ENCODE measurements at regions not wholly inside any gene's neighbourhood (a gene's known extent, or its start where the extent isn't known, plus 50 kb on each side); places are given as distances from the start of the nearest gene placed in this dataset.

DNA sequence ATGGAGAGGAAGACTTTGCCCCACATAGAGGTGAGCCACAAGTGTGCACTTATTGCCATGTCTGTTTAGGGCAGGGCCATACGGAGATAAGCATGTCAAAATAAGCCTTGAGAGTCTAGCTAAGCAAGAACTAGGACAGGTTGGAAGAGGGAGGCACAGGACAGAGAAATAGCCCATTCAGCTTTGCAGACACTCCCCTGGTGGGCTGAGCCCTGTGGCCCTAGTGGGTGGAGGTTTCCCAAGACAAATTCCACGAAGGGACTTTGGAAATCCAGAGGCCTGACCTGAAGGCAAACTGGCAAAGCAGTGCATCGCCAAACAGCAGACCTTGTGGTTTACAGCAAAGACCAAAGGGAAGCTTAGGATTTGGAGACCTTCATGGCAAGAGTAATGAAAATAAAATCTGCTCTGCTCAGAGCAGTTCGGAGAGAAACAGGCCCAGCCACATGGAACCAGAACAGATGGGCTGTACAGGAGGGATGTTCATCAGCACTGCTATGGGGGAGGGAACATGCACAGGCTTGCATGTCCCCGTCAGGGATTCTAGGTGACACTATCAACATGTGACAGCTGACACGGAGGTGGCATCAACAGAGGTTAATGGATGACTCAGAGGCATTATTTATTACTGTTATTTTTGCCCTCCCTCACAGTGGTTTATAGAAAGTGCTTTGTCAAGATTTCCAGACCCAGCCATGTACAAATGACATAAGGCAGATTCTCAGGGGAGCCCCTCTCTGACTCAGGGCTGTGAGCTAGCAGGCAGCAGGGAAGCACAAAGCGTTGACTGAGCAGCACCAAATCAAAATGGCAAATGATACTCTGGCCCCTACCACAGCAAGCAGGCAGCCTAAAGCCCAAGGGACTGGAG, 90.1 kb upstream of the IRF2BP2 start (continued):
- TF ChIP-seq, protein P1, sequence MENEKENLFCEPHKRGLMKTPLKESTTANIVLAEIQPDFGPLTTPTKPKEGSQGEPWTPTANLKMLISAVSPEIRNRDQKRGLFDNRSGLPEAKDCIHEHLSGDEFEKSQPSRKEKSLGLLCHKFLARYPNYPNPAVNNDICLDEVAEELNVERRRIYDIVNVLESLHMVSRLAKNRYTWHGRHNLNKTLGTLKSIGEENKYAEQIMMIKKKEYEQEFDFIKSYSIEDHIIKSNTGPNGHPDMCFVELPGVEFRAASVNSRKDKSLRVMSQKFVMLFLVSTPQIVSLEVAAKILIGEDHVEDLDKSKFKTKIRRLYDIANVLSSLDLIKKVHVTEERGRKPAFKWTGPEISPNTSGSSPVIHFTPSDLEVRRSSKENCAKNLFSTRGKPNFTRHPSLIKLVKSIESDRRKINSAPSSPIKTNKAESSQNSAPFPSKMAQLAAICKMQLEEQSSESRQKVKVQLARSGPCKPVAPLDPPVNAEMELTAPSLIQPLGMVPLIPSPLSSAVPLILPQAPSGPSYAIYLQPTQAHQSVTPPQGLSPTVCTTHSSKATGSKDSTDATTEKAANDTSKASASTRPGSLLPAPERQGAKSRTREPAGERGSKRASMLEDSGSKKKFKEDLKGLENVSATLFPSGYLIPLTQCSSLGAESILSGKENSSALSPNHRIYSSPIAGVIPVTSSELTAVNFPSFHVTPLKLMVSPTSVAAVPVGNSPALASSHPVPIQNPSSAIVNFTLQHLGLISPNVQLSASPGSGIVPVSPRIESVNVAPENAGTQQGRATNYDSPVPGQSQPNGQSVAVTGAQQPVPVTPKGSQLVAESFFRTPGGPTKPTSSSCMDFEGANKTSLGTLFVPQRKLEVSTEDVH (IDR thresholded peaks at IDR 0.05; ENCODE audit: low read depth, partially characterized antibody), result no peak
- TF ChIP-seq WHSC1 (IDR thresholded peaks at IDR 0.05; ENCODE audit: low read length) (peak; percentile 59), ZNF395 (CRISPR knock-in tag; IDR thresholded peaks at IDR 0.05) (no peak), POLR2H (tag; IDR thresholded peaks at IDR 0.05; ENCODE audit: low read depth) (no peak), ZFP1 (CRISPR knock-in tag; IDR thresholded peaks at IDR 0.05) (no peak), BRF1 (IDR thresholded peaks at IDR 0.05; ENCODE audit: borderline replicate concordance, extremely low read depth, insufficient read length) (no peak), FOXJ2 (tag; IDR thresholded peaks at IDR 0.05) (no peak), DACH1 (IDR thresholded peaks at IDR 0.05; ENCODE audit: partially characterized antibody) (peak; percentile 86), ZNF785 (CRISPR knock-in tag; IDR thresholded peaks at IDR 0.05) (no peak), SAFB (IDR thresholded peaks at IDR 0.05; ENCODE audit: borderline replicate concordance, low read depth, low read length) (no peak), CCNT2 (IDR thresholded peaks at IDR 0.05; ENCODE audit: borderline replicate concordance, extremely low read depth, insufficient read length, low read depth, low read length) (peak; percentile 14), ETS1 (conservative IDR thresholded peaks at IDR 0.05; ENCODE audit: control insufficient read depth, low read depth, low read length) (no peak)
- TF ChIP-seq, protein P2, sequence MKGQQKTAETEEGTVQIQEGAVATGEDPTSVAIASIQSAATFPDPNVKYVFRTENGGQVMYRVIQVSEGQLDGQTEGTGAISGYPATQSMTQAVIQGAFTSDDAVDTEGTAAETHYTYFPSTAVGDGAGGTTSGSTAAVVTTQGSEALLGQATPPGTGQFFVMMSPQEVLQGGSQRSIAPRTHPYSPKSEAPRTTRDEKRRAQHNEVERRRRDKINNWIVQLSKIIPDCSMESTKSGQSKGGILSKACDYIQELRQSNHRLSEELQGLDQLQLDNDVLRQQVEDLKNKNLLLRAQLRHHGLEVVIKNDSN (CRISPR knock-in tag; IDR thresholded peaks at IDR 0.05), result no peak
- TF ChIP-seq, protein P3, sequence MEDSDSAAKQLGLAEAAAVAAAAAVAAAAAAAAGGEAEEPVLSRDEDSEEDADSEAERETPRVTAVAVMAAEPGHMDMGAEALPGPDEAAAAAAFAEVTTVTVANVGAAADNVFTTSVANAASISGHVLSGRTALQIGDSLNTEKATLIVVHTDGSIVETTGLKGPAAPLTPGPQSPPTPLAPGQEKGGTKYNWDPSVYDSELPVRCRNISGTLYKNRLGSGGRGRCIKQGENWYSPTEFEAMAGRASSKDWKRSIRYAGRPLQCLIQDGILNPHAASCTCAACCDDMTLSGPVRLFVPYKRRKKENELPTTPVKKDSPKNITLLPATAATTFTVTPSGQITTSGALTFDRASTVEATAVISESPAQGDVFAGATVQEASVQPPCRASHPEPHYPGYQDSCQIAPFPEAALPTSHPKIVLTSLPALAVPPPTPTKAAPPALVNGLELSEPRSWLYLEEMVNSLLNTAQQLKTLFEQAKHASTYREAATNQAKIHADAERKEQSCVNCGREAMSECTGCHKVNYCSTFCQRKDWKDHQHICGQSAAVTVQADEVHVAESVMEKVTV (CRISPR knock-in tag; IDR thresholded peaks at IDR 0.05), result 0 out of 2 replicates have a peak, but pooled peaks have one; percentile 8
- TF ChIP-seq, protein P4, sequence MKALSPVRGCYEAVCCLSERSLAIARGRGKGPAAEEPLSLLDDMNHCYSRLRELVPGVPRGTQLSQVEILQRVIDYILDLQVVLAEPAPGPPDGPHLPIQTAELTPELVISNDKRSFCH (CRISPR knock-in tag; IDR thresholded peaks at IDR 0.05), result no peak
- TF ChIP-seq, protein P4 (tag; IDR thresholded peaks at IDR 0.05), result 0 out of 2 replicates have a peak, but pooled peaks have one; percentile 41

Data from K562 (cell line).